Neural cell (in vitro differentiated cells): ENCODE measurements at regions not wholly inside any gene's neighbourhood (a gene's known extent, or its start where the extent isn't known, plus 50 kb on each side); places are given as distances from the start of the nearest gene placed in this dataset.

Source experiments
- H2AFZ ChIP-seq: fragments of 200-600, 300-800 bp; sonication (generic), shearing (Covaris generic); 2 replicates; pipeline ENCODE4 v1.6.0; 2014; ENCODE audit warnings: low read depth, mild to moderate bottlenecking, antibody characterized with exemption, low read length, moderate library complexity
- H3F3A ChIP-seq: fragments of 200-600 bp; shearing (Covaris generic); 2 replicates; pipeline ENCODE4 v1.6.1; 2016; ENCODE audit warnings: mild to moderate bottlenecking, moderate library complexity, mixed read lengths, antibody characterized with exemption, low read length; ENCODE audit not compliant: insufficient read depth, poor library complexity, severe bottlenecking
- H3K27ac ChIP-seq: fragments of 200-600, 300-800 bp; sonication (generic), shearing (Covaris generic); 2 replicates; pipeline ENCODE4 v1.5.1; 2014; ENCODE audit warnings: mild to moderate bottlenecking, low read length, moderate library complexity
- H3K27me3 ChIP-seq: fragments of 300-800, 200-600 bp; sonication (generic), shearing (Covaris generic); 2 replicates; pipeline ENCODE4 v1.6.0; 2014; ENCODE audit warnings: mild to moderate bottlenecking, low read depth, low read length, moderate library complexity; ENCODE audit not compliant: insufficient read depth
- H3K36me3 ChIP-seq: fragments of 300-800, 200-600 bp; sonication (generic), shearing (Covaris generic); 2 replicates; pipeline ENCODE4 v1.5.1; 2014; ENCODE audit warnings: mild to moderate bottlenecking, antibody characterized with exemption, low read length, moderate library complexity; ENCODE audit not compliant: insufficient read depth
- H3K4me2 ChIP-seq: fragments of 300-800, 200-600 bp; sonication (generic), shearing (Covaris generic); 2 replicates; pipeline ENCODE4 v1.6.0; 2014; ENCODE audit warnings: mild to moderate bottlenecking, low read length
- H3K4me3 ChIP-seq: fragments of 300-800, 200-600 bp; sonication (generic), shearing (Covaris generic); 2 replicates; pipeline ENCODE4 v1.5.1; 2014; ENCODE audit warnings: mild to moderate bottlenecking, low read length, moderate library complexity
- H3K79me2 ChIP-seq: fragments of 200-600 bp; shearing (Covaris generic); replicated peaks from 2 replicates; pipeline ENCODE4 v1.6.0; 2014; ENCODE audit warnings: mild to moderate bottlenecking, low read length, moderate library complexity; ENCODE audit not compliant: insufficient read depth
- H3K9ac ChIP-seq: fragments of 300-800, 200-600 bp; sonication (generic), shearing (Covaris generic); 2 replicates; pipeline ENCODE4 v1.6.1; 2016; ENCODE audit warnings: mild to moderate bottlenecking, low read length, mixed read lengths
- H3K9me2 ChIP-seq: fragments of 200-600 bp; shearing (Covaris generic); 2 replicates; pipeline ENCODE4 v1.6.1; 2016; ENCODE audit warnings: mild to moderate bottlenecking, low read length, mixed read lengths; ENCODE audit not compliant: insufficient read depth
- H3K9me3 ChIP-seq: fragments of 200-600, 300-800 bp; sonication (generic), shearing (Covaris generic); 2 replicates; pipeline ENCODE4 v1.6.1; 2016; ENCODE audit warnings: mild to moderate bottlenecking, mixed run types, low read length, moderate library complexity, mixed read lengths
- H4K20me1 ChIP-seq: fragments of 200-600 bp; shearing (Covaris generic); 2 replicates; pipeline ENCODE4 v1.6.1; 2016; ENCODE audit warnings: mild to moderate bottlenecking, mixed run types; ENCODE audit not compliant: insufficient read depth
- CTCF ChIP-seq: fragments of 450-650 bp; IDR thresholded peaks from 2 replicates; pipeline ENCODE4 v1.5.1; 2014; ENCODE audit warnings: antibody characterized with exemption, mild to moderate bottlenecking, moderate library complexity; ENCODE audit not compliant: poor library complexity, severe bottlenecking
- EP300 ChIP-seq: fragments of 450-650 bp; conservative IDR thresholded peaks from 2 replicates; pipeline ENCODE4 v1.6.1; 2014; ENCODE audit warnings: antibody characterized with exemption, mild to moderate bottlenecking, moderate library complexity; ENCODE audit not compliant: poor library complexity, severe bottlenecking
- EZH2 ChIP-seq: fragments of 200-600, 300-800 bp; shearing (Covaris generic), sonication (generic); IDR thresholded peaks from 2 replicates; pipeline ENCODE4 v1.6.1; 2014; ENCODE audit warnings: antibody characterized with exemption, low read length, borderline replicate concordance, mild to moderate bottlenecking; ENCODE audit not compliant: insufficient read depth, poor library complexity, severe bottlenecking
- MXI1 ChIP-seq: fragments of 450-650 bp; conservative IDR thresholded peaks from 2 replicates; pipeline ENCODE4 v1.6.1; 2014; ENCODE audit warnings: antibody characterized with exemption, mild to moderate bottlenecking; ENCODE audit not compliant: poor library complexity, severe bottlenecking
- POLR2AphosphoS5 ChIP-seq: IDR thresholded peaks from 2 replicates; pipeline ENCODE4 v1.6.1; 2012
- RAD21 ChIP-seq: fragments of 450-650 bp; conservative IDR thresholded peaks from 2 replicates; pipeline ENCODE4 v1.6.1; 2014; ENCODE audit warnings: antibody characterized with exemption, mild to moderate bottlenecking, moderate library complexity
- REST ChIP-seq: IDR thresholded peaks from 2 replicates; pipeline ENCODE4 v1.6.1; 2012; ENCODE audit warnings: borderline replicate concordance
- SMC3 ChIP-seq: fragments of 450-650 bp; conservative IDR thresholded peaks from 2 replicates; pipeline ENCODE4 v1.6.1; 2014; ENCODE audit warnings: antibody characterized with exemption, mild to moderate bottlenecking, moderate library complexity; ENCODE audit not compliant: poor library complexity
- TAF1 ChIP-seq: IDR thresholded peaks from 2 replicates; pipeline ENCODE4 v1.6.1; 2012; ENCODE audit warnings: low read depth

DNA sequence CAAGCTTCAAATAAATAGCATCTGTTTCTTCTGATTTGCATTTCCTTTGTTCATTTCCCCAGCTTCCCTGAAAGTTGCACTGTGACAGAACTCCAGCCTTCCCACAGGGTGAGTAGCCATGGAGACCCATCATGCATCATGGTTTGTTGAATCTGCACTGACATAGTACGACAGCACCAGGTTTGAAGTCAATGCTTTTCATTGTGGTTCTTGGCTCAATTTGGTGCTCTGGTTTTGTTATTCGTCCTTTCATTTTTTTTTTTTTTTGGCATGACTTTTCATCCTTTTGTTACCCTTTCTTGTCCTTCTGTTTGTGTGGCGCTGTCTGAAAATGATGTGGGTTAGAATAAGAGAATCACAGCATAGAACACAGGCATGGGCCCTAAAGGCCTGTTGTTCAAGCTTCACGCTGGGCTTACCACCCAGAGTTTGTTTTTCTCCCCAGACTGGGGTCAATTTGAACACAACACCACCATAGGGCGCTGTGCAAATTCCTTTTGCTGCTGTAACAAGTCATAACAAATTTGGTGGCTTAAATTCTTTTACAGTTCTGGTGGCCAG, 206.2 kb upstream of the CDH10 start:
- no peak overlapping the region for H3K9ac ChIP-seq
- no peak overlapping the region for H3K27ac ChIP-seq
- TF ChIP-seq TAF1 (no peak), EP300 (no peak), REST (no peak), POLR2AphosphoS5 (no peak), RAD21 (no peak), EZH2 (no peak), SMC3 (no peak), CTCF (no peak)
- H4K20me1 ChIP-seq, result no peaks in the 10 kb centered on the region
- H3K9me2 ChIP-seq, result no peaks in the 10 kb centered on the region
- H3K79me2 ChIP-seq, result no peaks in the 10 kb centered on the region
- H2AFZ ChIP-seq, result no peak overlapping the region
- no peak overlapping the region for H3K4me2 ChIP-seq
- H3K27me3 ChIP-seq, result no peaks in the 10 kb centered on the region
- H3K4me3 ChIP-seq, result no peak overlapping the region
- no peaks in the 10 kb centered on the region for H3K9me3 ChIP-seq
- H3K36me3 ChIP-seq, result no peaks in the 10 kb centered on the region
- no peaks in the 10 kb centered on the region for H3F3A ChIP-seq

DNA sequence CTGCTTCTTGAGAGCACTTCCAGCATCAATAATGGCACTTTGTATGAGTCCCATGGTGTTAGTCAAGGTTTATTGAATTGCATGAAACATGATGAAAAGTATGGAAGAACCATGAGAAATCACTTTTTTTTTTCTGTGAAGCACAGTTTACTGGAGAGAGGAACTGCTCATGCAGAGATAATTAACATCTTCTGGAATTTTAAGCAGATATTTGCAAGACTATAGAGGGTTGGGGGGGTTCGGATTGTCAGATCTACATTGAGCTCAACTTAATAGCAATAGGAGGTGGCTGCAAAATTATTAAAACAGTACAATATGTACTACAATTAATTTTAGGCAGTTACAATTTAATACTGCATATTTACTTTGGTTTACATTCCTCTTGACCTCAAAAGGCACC, 204.4 kb upstream of the CDH10 start:
- Histone ChIP-seq H4K20me1 (no peaks in the 10 kb centered on the region), H3K9ac (no peak overlapping the region), H3K9me3 (no peaks in the 10 kb centered on the region), H3K4me3 (no peak overlapping the region), H2AFZ (no peak overlapping the region), H3K36me3 (no peaks in the 10 kb centered on the region), H3K79me2 (no peaks in the 10 kb centered on the region), H3K27me3 (no peaks in the 10 kb centered on the region), H3K27ac (no peak overlapping the region), H3K9me2 (no peaks in the 10 kb centered on the region), H3K4me2 (no peak overlapping the region), H3F3A (no peaks in the 10 kb centered on the region)
- TF ChIP-seq EZH2, result no peak
- no peak for TF ChIP-seq CTCF
- no peak for TF ChIP-seq EP300
- no peak for TF ChIP-seq REST
- no peak for TF ChIP-seq TAF1
- no peak for TF ChIP-seq POLR2AphosphoS5
- TF ChIP-seq SMC3, result no peak
- no peak for TF ChIP-seq MXI1
- TF ChIP-seq RAD21, result no peak
